ENCODE measurements at regions not wholly inside any gene's neighbourhood (a gene's known extent, or its start where the extent isn't known, plus 50 kb on each side); places are given as distances from the start of the nearest gene placed in this dataset.
"Not testable (repeated sequence)": the region's sequence is repeated elsewhere in the genome, so short reads cannot be mapped to it uniquely, and the experiment has no call there.

DNA sequence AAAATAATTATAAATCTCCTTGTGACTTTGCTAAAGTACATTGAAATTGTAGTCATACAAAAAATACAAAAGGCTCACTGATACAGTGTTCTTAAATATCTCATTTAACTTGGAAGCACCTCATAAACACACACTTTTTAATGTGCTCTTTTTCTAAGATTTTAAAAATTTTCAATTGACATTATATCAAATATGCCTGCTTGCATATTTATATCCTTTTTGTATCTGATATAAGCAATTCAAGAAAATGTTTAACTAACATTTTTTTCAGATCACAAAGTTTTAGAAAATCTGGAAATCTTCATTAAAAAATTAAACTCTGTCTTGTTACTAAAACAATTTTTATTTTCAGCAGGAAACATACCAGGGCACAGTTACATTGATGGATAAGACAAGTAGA, 661.5 kb downstream of the REEP3 start:
- no peak for DNase-seq (ENCODE audit: low read depth in 3 of 3, low spot score in 1 of 3)

DNA sequence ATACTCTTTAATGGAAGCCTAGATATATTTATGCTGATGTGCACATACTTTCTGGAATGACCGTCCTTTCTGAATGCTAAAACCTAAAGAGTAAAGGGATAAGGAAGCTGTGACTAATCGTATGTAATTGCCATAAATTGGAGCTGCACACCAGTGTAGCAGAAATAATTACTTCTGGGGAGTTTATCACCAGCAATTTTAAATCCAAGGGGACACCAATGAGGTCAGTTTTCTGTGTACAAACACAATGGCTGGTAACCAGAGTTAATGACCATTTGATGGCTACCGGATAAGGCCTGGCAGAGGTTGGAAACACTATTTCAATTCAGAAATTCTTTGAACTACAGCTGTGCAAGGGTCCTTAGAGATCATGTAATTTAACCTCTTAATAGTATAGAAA, 670.1 kb downstream of the REEP3 start:
- DNase-seq (ENCODE audit: low read depth in 3 of 3, low spot score in 1 of 3): no peak

DNA sequence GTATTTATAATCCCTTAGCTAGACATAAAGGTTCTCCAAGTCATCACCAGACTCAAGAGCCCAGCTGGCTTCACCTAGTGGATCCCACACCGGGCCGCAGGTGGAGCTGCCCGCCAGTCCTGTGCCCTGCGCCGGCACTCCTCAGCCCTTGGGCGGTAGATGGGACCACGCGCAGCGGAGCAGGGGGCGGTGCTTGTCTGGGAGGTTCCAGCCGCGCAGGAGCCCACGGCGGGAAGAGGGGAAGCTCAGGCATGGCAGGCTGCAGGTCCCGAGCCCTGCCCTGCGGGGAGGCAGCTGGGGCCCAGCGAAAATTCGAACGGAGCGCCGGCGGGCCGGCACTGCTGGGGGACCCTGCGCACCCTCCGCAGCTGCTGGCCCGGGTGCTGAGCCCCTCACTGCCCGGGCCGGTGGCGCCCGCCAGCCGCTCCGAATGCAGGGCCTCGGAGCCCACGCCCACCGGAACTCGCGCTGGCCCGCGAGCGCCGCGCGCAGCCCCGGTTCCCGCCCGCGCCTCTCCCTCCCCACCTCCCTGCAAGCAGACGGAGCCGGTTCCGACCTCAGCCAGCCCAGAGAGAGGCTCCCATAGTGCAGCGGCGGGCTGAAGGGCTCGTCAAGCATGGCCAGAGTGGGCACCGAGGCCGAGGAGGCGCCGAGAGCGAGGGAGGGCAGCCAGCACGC, 675.6 kb downstream of the REEP3 start:
- DNase-seq (ENCODE audit: low read depth in 3 of 3, low spot score in 1 of 3): no peak

DNA sequence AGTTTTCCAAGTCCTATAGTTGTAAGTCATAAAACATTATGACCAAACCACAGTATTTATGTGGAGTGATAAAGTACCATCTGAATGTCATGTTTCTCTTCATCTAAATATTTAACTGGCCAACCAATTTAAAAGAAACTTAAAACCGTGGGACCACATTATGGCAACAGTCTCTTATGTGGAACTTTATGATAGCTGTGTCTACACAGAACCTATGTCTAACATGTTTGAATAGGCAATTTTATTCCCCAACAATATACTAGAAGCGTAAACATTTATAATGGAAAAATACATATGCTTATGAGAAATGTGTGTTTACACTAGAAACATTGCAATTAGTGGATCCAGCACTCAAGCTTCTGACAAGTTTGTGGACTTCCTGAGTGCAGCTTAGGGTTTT, 680.7 kb downstream of the REEP3 start:
- no peak for DNase-seq (ENCODE audit: low read depth in 3 of 3, low spot score in 1 of 3)

DNA sequence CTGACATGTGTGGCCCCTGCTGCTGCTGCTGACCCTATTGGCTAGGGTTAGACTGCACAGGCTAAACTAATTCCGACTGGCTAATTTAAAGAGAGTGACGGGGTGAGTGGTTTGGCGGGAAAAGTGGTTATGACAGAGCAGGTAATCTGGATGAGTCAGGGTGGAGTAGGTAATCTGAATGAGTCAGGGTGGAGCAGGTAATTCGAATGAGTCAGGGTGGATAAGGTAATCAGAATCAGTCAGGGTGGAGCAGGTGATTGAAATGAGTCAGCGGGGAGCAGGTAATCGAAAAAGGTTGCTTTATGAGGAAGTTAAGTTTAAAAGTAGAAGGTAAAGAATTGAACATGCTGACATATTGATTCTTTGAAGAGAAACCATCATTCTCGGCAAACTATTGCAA, 683.3 kb downstream of the REEP3 start:
- DNase-seq (ENCODE audit: low read depth in 3 of 3, low spot score in 1 of 3): not testable (repeated sequence)

DNA sequence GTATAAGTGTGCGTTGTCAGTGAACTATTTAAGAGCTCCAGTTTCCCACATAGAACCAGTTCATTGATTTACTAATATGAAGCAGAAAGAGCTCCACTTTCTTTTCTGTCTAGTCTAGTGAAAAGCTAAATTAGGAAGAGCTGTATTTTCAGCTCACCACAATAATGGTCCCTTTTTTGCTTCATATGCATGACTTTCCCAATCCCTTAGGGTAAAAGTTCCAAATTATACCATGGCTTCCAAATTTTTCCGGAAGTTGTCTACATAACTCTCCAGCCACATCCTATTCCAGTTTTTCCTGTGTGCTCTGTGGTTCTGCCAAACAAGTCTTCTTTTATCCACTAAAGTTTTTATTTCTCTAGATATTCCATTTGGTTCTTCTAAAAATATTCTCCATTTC, 685.2 kb downstream of the REEP3 start:
- DNase-seq (ENCODE audit: low read depth in 3 of 3, low spot score in 1 of 3): no peak

DNA sequence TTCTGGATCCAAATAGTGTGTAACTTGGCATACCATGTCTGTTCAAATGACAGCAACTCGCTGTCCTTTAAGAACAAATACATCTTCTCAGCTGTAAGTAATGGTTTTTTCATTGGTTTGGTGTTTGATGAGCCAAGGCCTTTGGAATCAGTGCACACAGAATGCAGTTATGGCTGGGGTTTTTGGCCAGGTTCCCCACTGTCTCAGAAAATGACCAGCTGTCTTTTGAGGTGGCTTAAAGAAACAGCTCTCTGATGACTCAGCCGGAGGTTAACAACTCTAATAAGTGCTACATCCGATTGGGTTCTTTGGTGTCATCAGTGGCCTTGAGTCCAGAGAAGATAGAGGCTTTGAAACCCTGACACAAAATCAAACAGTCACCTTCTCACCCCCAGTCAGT, 688.4 kb downstream of the REEP3 start:
- no peak for DNase-seq (ENCODE audit: low read depth in 3 of 3, low spot score in 1 of 3)

DNA sequence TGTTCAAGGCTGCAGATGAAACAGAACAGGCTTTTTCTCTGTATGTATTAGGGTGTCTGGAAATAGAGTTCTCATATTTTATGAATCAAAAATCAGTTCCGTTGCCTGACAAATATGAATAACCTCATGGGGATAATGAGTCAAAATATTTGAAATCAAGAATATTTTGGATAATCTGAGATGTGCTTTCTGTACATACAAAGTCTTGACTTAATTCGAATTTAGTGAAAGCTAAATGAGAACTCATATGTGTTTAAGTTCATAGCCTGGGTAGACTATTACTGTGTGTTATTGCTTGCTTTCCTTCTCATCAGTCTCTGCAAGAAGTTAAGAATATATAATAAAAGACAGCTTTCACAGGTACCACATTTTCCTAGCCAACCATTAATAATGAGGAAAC, 689.0 kb downstream of the REEP3 start:
- DNase-seq (ENCODE audit: low read depth in 3 of 3, low spot score in 1 of 3): no peak

DNA sequence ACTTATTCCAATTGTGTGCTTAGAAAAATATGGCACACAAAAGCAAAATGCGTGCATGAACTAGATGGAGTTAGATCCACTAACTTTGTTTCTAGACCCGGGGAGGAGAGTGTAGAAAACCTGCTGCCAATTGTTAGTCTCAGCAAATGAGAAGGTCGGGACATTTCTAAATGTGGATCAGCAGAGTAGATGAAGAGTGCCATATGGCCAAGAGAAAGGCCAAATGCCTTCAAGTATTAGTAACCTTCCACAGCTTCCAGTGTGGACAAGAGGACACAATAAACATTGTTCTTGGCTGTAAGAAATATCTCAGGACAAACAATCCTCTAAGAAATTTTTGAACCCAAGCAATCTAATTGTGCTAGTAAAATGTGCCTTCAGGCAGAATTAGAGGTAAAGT, 690.3 kb downstream of the REEP3 start:
- DNase-seq (ENCODE audit: low read depth in 3 of 3, low spot score in 1 of 3): no peak

DNA sequence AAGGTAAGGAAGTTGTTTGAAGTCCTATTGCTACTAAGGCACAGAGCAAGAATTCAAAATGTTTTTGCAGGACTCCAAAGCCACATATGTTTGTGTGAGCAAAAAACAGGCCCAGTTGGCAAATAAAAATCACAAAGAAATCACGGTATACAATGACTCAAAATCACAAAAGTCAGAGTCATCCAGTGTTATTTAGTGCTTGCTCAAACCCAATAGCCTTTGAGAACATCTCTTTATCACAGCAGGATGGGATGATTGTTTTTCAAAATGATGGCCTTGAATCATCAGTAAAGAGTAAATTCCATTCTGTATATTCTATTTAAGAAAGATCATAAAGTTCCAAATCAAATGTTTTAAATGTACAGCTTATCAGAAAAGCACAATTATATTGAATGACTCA, 693.9 kb downstream of the REEP3 start:
- DNase-seq (ENCODE audit: low read depth in 3 of 3, low spot score in 1 of 3): no peak

DNA sequence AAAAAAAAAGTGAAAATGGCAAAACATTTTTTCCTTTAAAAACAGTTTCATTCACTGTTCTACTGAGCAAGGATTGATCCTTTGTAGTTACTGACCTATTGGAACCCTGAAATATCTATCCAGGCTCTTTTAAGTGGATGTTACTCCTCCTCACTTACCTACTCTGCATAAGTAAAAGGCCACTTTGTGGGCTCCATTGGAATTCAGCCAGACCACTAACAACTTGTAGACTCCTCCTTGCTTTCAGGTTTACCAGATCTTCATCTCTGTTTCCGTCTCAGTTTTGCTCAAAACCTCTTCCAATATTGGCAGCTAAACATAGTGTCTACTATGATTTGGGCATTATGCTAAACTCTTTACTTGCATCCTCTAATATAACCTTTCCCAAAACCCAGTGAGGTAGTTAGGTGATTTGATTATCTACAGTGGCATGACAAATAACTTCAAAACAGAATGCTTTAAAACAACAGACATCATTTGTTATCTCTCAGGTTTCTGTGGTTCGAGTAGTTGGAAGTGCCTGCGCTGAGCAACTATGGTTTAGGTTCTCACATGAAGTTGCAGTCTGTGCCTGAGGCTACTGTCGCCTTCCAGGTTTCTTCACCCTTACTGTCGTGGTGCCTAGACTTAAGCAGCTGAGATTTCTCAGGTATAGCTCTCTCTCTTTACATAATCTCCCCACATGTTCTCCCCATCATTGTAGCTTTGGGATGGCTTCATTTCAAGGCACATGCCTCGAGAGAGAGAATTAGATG, 698.2 kb downstream of the REEP3 start:
- DNase-seq (ENCODE audit: low read depth in 3 of 3, low spot score in 1 of 3): no peak

DNA sequence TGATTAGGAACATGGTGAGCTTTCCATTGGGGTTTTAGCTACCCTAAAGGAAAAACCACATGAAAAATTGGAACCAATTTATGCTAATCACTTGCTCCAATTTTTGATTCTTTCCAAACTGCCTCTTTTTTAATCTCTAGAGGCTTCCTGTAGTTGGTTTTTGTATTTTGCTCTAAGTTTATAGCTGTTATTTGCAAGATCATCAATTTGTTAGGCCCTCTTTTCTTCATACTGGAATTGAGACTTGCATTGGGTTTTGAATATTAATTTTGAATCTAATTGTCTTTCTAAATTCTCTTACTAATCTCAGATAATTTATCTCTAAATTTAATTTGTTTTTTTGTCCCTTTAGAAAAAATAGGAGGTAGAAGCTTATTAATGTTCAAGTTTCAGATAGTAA, 713.3 kb downstream of the REEP3 start:
- DNase-seq (ENCODE audit: low read depth in 3 of 3, low spot score in 1 of 3): no peak

DNA sequence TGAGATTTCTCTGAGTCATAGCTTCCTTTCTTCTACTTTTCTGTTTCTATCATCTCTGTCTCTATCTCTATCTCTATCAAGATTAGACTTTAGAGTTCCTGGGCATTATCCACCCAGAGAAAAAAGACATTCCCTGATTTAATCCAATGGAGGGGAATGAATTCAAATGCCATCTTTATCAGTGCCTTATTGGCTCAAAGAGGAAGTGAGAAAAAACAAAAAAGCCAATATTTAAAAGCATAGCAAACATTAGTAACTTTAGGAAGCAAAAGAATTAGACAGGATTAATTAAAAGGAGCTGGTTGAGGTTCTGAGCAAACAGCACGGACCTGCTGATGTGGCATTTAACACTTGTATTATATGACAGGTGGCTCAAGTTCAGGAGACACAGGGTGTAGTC, 736.5 kb downstream of the REEP3 start:
- DNase-seq (ENCODE audit: low read depth in 3 of 3, low spot score in 1 of 3): no peak

DNA sequence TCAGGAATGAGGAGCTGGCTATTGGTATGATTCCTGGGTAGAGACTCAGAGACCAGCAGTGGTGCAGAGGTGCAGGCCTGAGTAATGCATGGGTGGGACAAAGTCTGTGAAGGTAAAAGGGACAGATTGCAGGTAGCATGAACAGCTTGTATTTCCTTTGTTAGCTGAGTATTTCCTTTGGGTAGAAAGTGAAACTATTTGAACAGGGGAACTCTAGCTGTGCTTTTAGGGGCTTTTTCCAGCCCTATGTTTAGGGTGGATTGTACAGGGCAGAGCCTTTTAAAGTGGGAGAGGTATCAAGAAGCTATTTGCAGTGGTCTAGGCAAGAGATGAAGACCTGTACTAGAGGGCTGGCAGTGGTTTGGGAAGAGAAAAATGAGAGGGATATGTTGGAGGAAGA, 739.9 kb downstream of the REEP3 start:
- DNase-seq (ENCODE audit: low read depth in 3 of 3, low spot score in 1 of 3): no peak

DNA sequence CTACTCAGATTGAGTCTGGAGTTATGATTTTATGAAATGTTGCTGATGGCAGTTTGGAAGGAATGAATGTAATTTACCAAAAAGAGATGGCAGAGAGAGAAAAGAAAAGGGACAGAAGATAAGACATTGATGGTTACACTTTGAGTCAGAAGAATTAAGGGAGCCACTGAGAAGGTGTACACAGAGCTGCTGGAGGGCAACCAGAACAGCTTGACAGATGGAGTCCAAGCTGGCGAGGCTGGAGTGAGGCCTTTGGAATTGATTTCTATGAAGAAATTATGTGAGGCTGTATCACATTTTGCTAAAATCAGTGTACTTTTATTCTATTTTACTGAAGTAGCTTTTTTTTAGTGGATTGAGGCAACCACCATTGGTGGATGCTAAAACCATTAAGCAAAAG, 740.5 kb downstream of the REEP3 start:
- no peak for DNase-seq (ENCODE audit: low read depth in 3 of 3, low spot score in 1 of 3)

DNA sequence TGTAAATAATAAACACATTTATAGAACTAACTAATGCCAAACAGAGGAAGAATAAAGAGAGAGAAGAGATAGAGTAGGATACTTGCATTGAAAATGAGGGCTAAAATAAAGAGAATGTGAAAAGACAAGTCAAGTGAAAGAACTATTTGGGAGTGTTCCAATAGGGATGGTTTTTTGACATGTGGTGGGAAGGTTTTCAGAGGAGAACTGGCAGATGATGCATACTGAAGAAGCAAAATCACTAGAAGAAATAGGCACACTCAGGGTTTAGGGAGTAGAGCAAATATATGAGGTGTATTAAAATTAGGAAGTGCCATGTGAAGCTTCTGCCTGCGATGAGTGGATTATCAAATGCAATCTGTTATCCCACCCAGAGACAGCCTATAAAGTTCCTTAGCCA, 744.8 kb downstream of the REEP3 start:
- no peak for DNase-seq (ENCODE audit: low read depth in 3 of 3, low spot score in 1 of 3)

DNA sequence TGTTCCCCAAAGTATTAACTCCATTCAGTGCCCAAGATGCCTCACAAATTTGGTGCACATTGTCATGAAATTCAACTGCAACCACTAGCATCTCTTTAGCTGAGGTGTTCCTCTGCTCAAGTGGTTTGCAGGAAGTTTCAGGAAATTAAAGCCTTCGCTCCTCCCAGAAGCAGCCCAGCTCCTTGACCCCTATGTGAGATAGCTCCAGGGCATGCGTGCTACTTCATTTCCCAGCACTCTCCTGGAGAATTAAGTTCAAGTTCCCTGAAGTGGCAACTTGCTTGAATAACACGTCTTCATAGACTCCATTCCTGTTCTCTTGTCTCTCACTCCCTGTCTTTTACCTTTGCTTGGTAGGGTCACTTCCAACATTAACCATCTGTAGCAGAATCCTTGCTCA, 750.3 kb downstream of the REEP3 start:
- DNase-seq (ENCODE audit: low read depth in 3 of 3, low spot score in 1 of 3): no peak

DNA sequence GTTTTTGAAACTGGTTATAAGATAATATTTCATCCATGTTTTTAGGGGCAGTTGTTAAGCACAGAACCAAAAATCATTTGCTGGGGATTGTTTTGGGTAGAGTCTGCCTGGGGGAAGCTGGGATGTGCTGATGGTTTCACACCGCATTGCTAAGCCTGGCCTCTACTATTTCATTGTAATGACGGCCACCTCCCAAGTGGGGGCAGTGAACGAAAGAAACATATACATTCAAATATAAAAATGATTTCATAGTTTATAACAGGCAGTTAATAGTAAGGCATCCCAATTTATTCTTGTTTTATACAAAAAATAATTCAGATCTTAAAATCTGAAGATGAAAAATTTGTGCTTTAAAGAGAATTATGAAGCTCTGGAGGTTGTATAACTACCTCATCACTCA, 750.8 kb downstream of the REEP3 start:
- no peak for DNase-seq (ENCODE audit: low read depth in 3 of 3, low spot score in 1 of 3)

DNA sequence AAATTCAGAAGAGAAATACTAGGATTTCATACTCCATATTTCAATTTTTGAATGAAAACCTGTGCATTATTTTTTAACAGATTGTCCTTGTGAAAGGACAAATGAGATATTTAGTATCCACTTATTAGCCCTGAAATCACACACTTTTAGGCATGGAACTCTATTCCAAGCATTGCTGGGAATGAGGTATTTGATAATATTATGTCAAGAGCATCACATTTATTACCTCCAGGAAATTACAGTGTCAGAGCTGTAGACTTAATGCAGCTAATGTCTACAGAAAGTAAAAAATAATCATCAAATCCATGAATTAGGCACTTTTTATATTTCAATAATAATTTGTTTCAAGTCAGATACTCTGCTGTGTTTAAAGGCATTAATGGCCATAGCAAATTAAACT, 753.8 kb downstream of the REEP3 start:
- no peak for DNase-seq (ENCODE audit: low read depth in 3 of 3, low spot score in 1 of 3)

DNA sequence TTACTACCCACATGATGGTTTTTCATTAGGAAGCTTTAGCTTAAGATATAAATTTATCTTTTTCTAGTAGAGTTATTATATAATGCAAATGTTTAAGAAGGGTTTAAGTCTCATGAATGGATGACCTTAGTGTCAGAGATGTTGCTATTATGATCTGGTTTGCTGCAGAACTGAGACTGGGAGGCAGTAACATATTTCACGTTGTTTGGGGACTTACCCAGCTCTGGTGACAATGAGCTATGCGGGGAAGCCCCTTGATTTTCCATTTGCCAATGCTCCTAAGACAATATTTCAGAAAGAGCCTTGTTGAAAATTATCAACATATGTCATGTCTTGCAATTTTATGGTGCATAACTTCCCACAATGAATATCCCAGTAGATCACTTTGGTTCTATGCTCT, 754.6 kb downstream of the REEP3 start:
- no peak for DNase-seq (ENCODE audit: low read depth in 3 of 3, low spot score in 1 of 3)

DNA sequence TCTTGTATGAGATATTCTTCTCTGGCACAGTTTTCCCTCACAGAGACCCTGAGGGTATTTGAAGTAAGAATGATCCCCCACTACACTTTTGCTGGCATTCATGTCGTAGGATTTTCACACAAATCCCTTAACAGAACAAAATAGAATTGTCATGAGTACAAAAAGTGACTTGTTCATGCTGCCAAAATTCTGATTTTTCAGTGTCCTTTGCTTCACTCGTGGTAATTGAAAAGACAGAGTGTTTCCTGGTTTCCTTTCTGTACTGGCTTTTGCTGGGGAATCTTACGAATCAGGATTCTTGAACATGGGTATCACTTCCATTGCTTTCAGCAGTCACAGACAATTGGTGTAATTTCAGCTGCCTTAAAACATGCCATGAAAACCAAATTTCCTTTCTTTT, 756.3 kb downstream of the REEP3 start:
- no peak for DNase-seq (ENCODE audit: low read depth in 3 of 3, low spot score in 1 of 3)

DNA sequence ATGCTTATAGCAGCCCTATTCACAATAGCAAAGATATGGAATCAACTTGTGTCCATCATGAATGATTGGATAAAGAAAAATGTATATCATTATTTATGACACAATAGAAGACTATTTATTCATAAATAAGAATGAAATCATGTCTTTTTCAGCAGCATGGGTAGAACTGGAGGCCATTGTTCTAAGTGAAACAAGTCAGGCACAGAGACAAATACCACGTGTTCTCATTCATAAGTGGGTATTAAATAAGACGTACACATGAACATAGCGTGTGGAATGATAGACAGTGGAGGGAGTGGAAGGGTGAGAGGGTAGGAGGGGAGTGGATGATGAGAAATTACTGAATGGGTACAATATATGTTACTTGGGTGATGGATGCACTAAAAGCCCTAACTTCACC, 762.4 kb downstream of the REEP3 start:
- no peak for DNase-seq (ENCODE audit: low read depth in 3 of 3, low spot score in 1 of 3)

DNA sequence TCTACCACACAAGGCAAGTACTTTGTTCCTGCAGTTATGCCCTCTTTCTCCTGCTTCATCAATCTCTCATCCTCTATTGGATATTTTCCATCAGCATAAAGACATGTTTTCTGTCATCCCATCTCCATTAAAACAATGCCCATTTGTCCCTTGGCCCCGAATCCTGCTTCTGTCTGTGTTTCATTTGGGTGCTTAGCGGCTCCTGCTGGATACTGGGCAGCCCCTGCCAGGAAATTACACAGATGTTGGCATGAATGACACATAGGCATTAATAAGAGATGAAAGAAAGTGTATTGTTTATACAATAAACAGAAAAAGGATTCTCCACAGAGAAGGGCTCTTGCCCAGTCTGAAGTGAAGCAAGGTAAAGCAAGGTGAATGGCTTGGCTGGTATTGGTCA, 765.3 kb downstream of the REEP3 start:
- no peak for DNase-seq (ENCODE audit: low read depth in 3 of 3, low spot score in 1 of 3)

All from stimulated activated CD4-positive, alpha-beta T cell treated with anti-CD3 and anti-CD28 coated beads, TNF-alpha, amount 100 ng/mL, for 1 hour (primary cell).